ENCODE measurements at regions not wholly inside any gene's neighbourhood (a gene's known extent, or its start where the extent isn't known, plus 50 kb on each side); places are given as distances from the start of the nearest gene placed in this dataset.

- TF ChIP-seq FOXJ3 (CRISPR knock-in tag; IDR thresholded peaks at IDR 0.05; ENCODE audit: borderline replicate concordance) (no peak), ZSCAN18 (CRISPR knock-in tag; IDR thresholded peaks at IDR 0.05) (no peak), MLX (CRISPR knock-in tag; IDR thresholded peaks at IDR 0.05) (no peak), ZNF121 (CRISPR knock-in tag; IDR thresholded peaks at IDR 0.05) (no peak), ZNF138 (CRISPR knock-in tag; conservative IDR thresholded peaks at IDR 0.05) (no peak)
These were observed 758.8 kb downstream of the NR2F1-AS1 start (continued) for GRCh38 chr5:92822183-92822582.

GRCh38 chr5:92809855-92810465, 771.1 kb downstream of the NR2F1-AS1 start:
- no peak for DNase-seq (ENCODE audit: low spot score)
- no peak for ATAC-seq

GRCh38 chr5:92808474-92808873, 772.5 kb downstream of the NR2F1-AS1 start:
- no peak for DNase-seq (ENCODE audit: low spot score)
- no peaks in the 10 kb centered on the region for H3K9me3 Mint-ChIP-seq
- POLR2A ChIA-PET, result no interaction called here
- CTCF ChIA-PET, result no interaction called here
- H3K27ac Mint-ChIP-seq, result no peak overlapping the region
- no peaks in the 10 kb centered on the region for H3K27me3 Mint-ChIP-seq (ENCODE audit: low read depth)
- no peaks in the 10 kb centered on the region for H3K4me1 Mint-ChIP-seq
- no peaks in the 10 kb centered on the region for H3K36me3 Mint-ChIP-seq
- H3K4me3 Mint-ChIP-seq, result no peak overlapping the region
- no peak for ATAC-seq
- no peak for TF ChIP-seq NFATC4 (CRISPR knock-in tag; IDR thresholded peaks at IDR 0.05)
- no peak for TF ChIP-seq CBFB (CRISPR knock-in tag; IDR thresholded peaks at IDR 0.05; ENCODE audit: low read depth)
- no peak for TF ChIP-seq CTCF (IDR thresholded peaks at IDR 0.05)
- TF ChIP-seq OVOL2 (CRISPR knock-in tag; IDR thresholded peaks at IDR 0.05; ENCODE audit: borderline replicate concordance), result no peak
- no peak for TF ChIP-seq ZNF219 (CRISPR knock-in tag; IDR thresholded peaks at IDR 0.05; ENCODE audit: borderline replicate concordance)
- no peak for TF ChIP-seq MYBL2 (CRISPR knock-in tag; IDR thresholded peaks at IDR 0.05)
- no peak for TF ChIP-seq RELA (CRISPR knock-in tag; IDR thresholded peaks at IDR 0.05; ENCODE audit: borderline replicate concordance)
- TF ChIP-seq MXD4 (CRISPR knock-in tag; IDR thresholded peaks at IDR 0.05; ENCODE audit: borderline replicate concordance), result no peak
- TF ChIP-seq CDX4 (CRISPR knock-in tag; IDR thresholded peaks at IDR 0.05; ENCODE audit: borderline replicate concordance), result no peak
- no peak for TF ChIP-seq ZNF138 (CRISPR knock-in tag; conservative IDR thresholded peaks at IDR 0.05)
- TF ChIP-seq FOXP1 (CRISPR knock-in tag; IDR thresholded peaks at IDR 0.05; ENCODE audit: borderline replicate concordance), result no peak
- TF ChIP-seq MAX (CRISPR knock-in tag; IDR thresholded peaks at IDR 0.05), result no peak
- no peak for TF ChIP-seq ZBTB21 (CRISPR knock-in tag; IDR thresholded peaks at IDR 0.05; ENCODE audit: borderline replicate concordance)
- TF ChIP-seq AFF4 (CRISPR knock-in tag; IDR thresholded peaks at IDR 0.05; ENCODE audit: borderline replicate concordance), result no peak
- TF ChIP-seq MLX (CRISPR knock-in tag; IDR thresholded peaks at IDR 0.05), result no peak
- no peak for TF ChIP-seq GTF2I (CRISPR knock-in tag; conservative IDR thresholded peaks at IDR 0.05)

More at GRCh38 chr5:92809855-92810465, 771.1 kb downstream of the NR2F1-AS1 start:
- ChIA-PET CTCF (no interaction called here), POLR2A (no interaction called here)
- TF ChIP-seq PREB (CRISPR knock-in tag; IDR thresholded peaks at IDR 0.05; ENCODE audit: borderline replicate concordance) (no peak), MAX (CRISPR knock-in tag; IDR thresholded peaks at IDR 0.05) (no peak)
- H3K36me3 Mint-ChIP-seq, result no peaks in the 10 kb centered on the region
- no peaks in the 10 kb centered on the region for H3K27me3 Mint-ChIP-seq (ENCODE audit: low read depth)
- H3K4me1 Mint-ChIP-seq, result no peaks in the 10 kb centered on the region
- no peak overlapping the region for H3K27ac Mint-ChIP-seq
- no peak overlapping the region for H3K4me3 Mint-ChIP-seq
- H3K9me3 Mint-ChIP-seq, result no peaks in the 10 kb centered on the region
